ENCODE measurements at regions not wholly inside any gene's neighbourhood (a gene's known extent, or its start where the extent isn't known, plus 50 kb on each side); places are given as distances from the start of the nearest gene placed in this dataset.

DNA sequence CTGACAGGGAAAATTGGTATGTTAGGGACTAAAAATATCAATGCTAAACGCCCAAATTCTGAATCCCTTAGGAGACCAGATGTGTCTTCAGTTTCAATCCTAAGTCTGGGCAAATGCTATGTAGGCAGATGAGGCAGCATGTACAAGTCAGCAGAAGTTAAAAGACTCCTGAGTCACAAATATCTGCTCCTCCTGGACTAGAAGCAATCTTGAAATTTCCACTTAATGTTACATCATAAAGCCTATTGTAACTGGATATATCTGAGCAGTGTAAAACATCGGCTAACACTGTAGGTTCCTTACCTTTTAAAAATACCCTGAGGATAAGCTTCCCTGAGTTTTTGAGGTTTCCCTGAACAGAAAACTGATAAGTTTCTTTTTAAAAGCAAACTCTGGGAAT is 1087.6 kb upstream of the PIK3C3 start:
- DNase-seq (ENCODE audit: low read depth in 1 of 2, low spot score in 1 of 2) = no peak
- TF ChIP-seq JUND (IDR thresholded peaks at IDR 0.05; ENCODE audit: low read depth) = no peak
- in situ Hi-C loops (cut with HindIII; ENCODE audit: low pct_unique_long_range_greater_than_20kb, low sequenced_read_pairs) = no loop called here

DNA sequence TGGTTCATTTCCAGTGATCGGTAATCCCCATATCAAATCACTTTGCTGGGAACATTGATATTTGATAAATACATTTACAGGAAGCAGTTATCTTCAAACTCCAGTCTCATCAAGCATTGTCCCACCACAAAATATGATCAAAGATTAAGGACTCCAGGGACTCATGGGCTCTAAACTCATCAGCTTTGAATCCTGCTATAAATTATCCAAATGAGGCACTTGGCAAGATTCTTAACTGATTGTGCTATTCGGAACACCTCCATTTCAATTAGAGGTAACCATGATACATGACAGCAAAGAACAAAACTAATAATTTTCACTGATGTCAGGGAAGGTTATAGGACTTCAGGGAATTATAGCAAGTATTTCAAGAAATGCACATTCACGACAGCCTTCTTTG is 1088.1 kb upstream of the PIK3C3 start:
- no peak for DNase-seq (ENCODE audit: low read depth in 1 of 2, low spot score in 1 of 2)
- no peak for TF ChIP-seq JUND (IDR thresholded peaks at IDR 0.05; ENCODE audit: low read depth)
- in situ Hi-C loops (cut with HindIII; ENCODE audit: low pct_unique_long_range_greater_than_20kb, low sequenced_read_pairs) = no loop called here

DNA sequence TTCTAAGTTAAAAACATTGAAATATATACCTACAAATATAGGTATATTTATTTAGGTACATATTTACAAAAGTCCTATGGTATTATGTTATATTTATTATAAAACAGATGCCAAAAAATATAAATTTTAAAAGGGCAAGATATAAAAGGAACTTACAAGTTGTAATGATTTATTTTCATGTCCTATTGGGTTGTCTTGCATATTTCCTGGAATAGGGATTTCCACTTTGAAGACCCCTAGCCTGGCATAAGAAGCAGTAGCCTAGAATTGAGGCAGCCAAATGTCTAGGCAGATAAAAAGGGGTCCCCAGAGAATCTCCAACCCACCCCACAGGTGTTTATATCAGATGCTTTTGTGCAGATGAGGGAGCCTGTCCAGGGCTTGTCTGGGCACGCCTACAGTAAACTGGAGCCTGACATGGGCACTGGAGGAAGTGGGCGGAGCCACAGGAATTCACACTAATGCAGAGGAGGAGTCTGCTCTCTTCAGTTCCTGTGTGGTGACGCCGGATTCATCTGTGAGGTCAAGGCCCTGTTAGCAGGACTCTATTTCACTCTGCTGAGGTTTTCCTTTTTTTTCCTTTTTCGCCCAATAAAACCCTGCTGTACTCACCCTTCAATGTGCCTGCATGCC is 1088.9 kb upstream of the PIK3C3 start:
- in situ Hi-C loops (cut with HindIII; ENCODE audit: low pct_unique_long_range_greater_than_20kb, low sequenced_read_pairs) = no loop called here
- DNase-seq (ENCODE audit: low read depth in 1 of 2, low spot score in 1 of 2) = peak in 1 of 2 experiments; percentile 5

DNA sequence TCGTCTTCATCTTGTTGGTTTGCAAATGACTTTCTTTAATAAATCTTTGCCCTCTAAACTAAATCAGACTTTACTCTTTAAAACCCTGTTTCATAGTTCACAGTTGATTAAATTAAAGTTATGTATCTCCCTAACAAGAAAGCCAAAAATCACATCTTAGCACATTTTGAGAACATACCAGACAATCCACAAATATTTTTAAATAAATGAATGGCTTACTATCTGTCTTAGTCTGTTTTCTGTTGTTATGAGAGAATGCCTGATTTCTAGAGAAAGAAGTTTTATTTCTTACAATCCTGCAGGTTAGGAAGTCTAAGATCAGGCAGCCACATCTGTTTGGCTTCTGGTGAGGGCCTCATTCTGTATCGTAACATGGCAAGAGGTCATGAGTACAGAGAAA is 1090.2 kb upstream of the PIK3C3 start:
- DNase-seq (ENCODE audit: low read depth in 1 of 2, low spot score in 1 of 2) = no peak
- TF ChIP-seq JUND (IDR thresholded peaks at IDR 0.05; ENCODE audit: low read depth) = no peak
- in situ Hi-C loops (cut with HindIII; ENCODE audit: low pct_unique_long_range_greater_than_20kb, low sequenced_read_pairs) = no loop called here

More for the DNA sequence above, 1088.9 kb upstream of the PIK3C3 start:
- TF ChIP-seq JUND (IDR thresholded peaks at IDR 0.05; ENCODE audit: low read depth) = no peak

DNA sequence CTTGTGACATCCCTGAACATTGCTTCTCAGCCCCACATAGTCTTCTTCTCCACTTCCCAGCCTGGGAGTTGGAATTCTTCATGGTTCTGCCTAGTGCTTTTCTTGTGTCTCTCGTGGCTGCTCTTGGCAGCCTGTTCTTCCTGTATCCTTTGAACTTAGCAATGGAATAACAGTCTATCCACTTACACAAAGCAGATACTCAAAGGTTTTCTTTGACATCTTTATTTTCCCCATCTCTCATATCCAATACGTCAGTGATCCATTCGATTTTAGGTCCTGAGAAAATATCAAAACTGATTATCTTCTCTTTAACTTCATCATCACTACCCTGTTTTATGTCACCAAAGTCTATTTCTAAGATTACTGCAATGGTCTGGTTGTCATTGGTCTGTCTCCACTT is 1091.2 kb upstream of the PIK3C3 start:
- in situ Hi-C loops (cut with HindIII; ENCODE audit: low pct_unique_long_range_greater_than_20kb, low sequenced_read_pairs) = no loop called here
- TF ChIP-seq JUND (IDR thresholded peaks at IDR 0.05; ENCODE audit: low read depth) = no peak
- DNase-seq (ENCODE audit: low read depth in 1 of 2, low spot score in 1 of 2) = no peak

DNA sequence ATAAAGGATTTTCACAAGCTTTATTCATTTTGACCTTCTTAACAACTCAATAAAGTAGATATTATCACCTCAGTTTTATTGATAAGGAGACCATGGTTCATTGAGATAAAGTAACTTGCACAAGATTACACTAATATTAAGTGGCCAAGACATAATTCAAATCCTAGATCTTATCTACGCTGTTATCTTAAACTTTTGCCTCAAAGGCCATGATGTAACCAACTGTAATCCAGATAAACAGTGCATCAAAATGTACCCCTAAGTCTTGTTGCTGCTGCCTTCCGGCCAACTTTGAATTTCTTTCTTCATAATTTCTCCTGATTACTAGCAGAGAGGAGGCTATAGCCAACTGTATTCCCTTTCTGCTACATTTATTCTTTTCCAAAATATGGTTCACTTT is 1094.8 kb upstream of the PIK3C3 start:
- in situ Hi-C loops (cut with HindIII; ENCODE audit: low pct_unique_long_range_greater_than_20kb, low sequenced_read_pairs) = no loop called here
- no peak for TF ChIP-seq JUND (IDR thresholded peaks at IDR 0.05; ENCODE audit: low read depth)

DNA sequence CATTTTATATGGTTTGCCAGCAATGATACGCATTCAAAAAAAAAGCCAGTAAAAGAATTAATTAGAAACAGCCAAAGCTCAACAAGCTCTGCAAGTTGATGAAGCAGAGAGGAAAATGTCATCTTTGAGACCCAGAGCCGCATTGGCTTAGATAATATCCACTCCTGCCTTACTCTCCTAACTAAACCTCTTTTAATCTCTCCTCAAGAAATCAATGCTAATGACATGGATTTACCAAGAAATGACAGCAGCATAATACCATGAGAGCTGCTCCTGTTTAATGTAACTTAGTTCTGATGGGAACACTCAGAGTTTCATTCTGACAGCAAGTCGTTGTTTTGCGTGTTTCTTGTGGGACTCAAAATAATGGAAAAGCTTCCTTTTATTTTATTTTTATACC is 1099.4 kb upstream of the PIK3C3 start:
- in situ Hi-C loops (cut with HindIII; ENCODE audit: low pct_unique_long_range_greater_than_20kb, low sequenced_read_pairs) = no loop called here
- no peak for TF ChIP-seq JUND (IDR thresholded peaks at IDR 0.05; ENCODE audit: low read depth)
- no peak for DNase-seq (ENCODE audit: low read depth in 1 of 2, low spot score in 1 of 2)

More for the DNA sequence above, 1094.8 kb upstream of the PIK3C3 start:
- DNase-seq (ENCODE audit: low read depth in 1 of 2, low spot score in 1 of 2) = no peak

DNA sequence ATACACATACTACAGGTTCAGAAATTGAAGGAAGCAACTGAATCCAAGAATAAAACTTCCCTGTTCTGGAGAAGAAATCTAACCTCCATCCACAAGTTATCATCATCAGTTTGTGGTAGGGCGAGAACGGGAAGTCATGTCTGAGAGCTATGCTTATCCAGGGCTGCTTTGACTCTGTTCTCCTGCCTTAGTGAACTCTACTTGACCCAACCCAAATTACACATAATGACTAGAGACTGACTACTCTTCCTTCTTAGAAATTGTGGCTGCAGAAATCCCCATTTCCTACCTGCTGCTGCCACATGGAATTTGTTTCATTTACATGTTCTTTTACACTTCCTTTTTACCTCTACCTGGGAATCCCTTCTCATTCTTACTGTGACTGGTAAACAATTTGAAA is 1102.6 kb upstream of the PIK3C3 start:
- no peak for TF ChIP-seq JUND (IDR thresholded peaks at IDR 0.05; ENCODE audit: low read depth)
- no peak for DNase-seq (ENCODE audit: low read depth in 1 of 2, low spot score in 1 of 2)
- in situ Hi-C loops (cut with HindIII; ENCODE audit: low pct_unique_long_range_greater_than_20kb, low sequenced_read_pairs) = no loop called here

DNA sequence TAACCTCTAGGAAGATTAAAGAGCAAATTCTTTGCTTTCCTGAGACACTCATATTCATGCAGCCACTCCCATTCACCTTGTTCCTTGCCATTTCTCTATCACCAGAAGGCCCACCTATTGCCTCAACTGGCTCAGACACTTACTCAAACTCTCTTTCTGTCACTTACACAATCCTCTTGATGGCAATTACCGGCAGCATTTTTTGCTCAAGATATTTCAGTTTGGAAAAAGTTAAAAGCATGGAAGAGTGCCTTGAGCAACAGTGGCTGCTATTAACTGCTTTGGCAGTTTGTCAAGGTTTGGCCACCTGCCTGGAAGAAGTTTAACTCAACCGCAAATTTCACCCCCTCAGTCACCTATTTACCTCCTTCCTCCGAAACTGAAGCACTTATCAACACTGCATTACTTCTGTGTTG is 1104.0 kb upstream of the PIK3C3 start:
- TF ChIP-seq JUND (IDR thresholded peaks at IDR 0.05; ENCODE audit: low read depth) = no peak
- in situ Hi-C loops (cut with HindIII; ENCODE audit: low pct_unique_long_range_greater_than_20kb, low sequenced_read_pairs) = no loop called here
- DNase-seq (ENCODE audit: low read depth in 1 of 2, low spot score in 1 of 2) = no peak

DNA sequence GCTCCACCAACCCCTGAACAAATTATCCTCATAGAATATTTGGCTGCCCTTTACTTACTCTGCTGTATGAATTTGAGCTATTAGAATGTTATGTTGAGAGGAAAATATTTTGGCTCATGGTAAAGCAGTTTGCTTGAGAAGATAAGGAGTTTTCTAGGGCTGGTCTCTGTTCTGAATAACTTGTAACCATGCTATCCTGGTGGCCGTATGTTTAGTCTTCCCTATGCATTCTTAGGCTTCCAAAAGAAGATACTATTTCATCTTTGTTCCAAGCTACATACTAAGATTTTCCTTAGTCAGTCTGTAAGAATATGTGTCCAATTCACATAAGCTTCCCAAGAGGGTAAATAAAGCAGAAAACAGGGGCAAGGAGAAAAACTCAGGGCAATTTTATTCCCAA is 1105.1 kb upstream of the PIK3C3 start:
- no peak for TF ChIP-seq JUND (IDR thresholded peaks at IDR 0.05; ENCODE audit: low read depth)
- in situ Hi-C loops (cut with HindIII; ENCODE audit: low pct_unique_long_range_greater_than_20kb, low sequenced_read_pairs) = no loop called here
- no peak for DNase-seq (ENCODE audit: low read depth in 1 of 2, low spot score in 1 of 2)

DNA sequence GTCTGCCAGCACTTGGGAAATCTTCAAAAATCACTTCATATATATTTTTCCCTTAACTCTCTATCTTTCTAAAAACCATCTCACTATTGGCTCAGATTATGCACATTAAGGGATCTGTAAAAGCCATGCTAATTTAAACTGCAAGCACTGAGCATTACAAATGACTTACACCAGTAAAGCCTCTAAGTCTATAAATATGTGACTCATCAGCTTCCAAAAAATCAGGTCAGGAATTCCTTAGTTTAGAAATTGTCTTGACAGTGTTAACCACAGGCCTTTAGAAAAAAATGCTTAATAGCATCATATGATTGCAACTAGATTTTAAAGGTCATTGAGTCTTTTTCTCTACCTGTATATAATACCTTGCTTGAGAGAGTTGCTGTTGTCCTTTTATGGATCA is 1113.6 kb upstream of the PIK3C3 start:
- in situ Hi-C loops (cut with HindIII; ENCODE audit: low pct_unique_long_range_greater_than_20kb, low sequenced_read_pairs) = no loop called here
- DNase-seq (ENCODE audit: low read depth in 1 of 2, low spot score in 1 of 2) = no peak
- TF ChIP-seq JUND (IDR thresholded peaks at IDR 0.05; ENCODE audit: low read depth) = no peak

DNA sequence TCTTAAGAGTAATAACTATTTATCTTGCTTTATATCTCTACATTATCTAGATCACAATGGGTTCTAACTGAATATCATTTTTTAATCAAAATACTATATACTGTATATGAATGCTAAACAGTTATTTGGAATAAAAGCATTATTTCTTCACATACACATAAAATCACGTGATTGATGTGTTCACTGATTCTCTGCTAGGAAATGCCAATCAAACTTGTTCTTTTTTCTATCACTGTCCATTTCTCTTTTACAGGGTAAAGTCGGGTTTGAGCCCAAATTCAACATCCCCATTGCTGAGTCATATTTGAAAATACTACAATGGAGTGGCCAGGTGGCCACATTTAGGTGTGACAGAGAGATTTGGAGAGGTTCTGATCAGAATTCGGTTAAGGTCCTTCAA is 1114.0 kb upstream of the PIK3C3 start:
- no peak for TF ChIP-seq JUND (IDR thresholded peaks at IDR 0.05; ENCODE audit: low read depth)
- no peak for DNase-seq (ENCODE audit: low read depth in 1 of 2, low spot score in 1 of 2)
- in situ Hi-C loops (cut with HindIII; ENCODE audit: low pct_unique_long_range_greater_than_20kb, low sequenced_read_pairs) = no loop called here

DNA sequence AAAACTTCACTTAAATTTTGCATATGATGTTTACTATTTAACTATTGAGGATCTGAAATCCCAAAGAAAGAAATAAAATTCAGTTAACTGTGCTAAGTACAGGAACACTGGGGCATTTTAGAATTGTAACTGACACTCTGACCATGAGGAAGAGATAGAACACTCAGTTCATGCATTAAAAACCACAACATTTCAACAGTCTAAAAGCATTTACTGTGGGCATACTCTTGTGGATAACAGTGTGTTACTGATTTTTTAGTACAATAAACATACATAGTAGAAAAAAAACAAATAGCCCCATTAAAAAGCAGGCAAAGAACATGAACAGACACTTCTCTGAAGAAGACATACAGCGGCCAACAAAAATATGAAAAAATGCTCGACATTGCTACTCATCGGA is 1122.7 kb upstream of the PIK3C3 start:
- in situ Hi-C loops (cut with HindIII; ENCODE audit: low pct_unique_long_range_greater_than_20kb, low sequenced_read_pairs) = no loop called here
- no peak for TF ChIP-seq JUND (IDR thresholded peaks at IDR 0.05; ENCODE audit: low read depth)
- no peak for DNase-seq (ENCODE audit: low read depth in 1 of 2, low spot score in 1 of 2)

DNA sequence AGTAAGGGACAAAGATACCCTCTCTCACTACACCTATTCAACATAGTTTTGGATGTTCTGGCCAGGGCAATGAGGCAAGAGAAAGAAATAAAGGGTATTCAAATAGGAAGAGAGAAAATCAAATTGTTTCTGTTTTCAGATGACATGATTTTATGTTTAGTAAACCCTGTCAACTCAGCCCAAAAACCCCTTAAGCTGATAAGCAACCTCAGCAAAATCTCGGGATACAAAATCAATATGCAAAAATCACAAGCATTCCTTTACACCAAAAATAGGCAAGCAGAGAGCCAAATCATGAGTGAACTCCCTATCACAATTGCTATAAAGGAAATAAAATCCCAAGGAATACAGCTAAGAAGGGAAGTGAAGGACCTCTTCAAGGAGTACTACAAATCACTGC is 1130.7 kb upstream of the PIK3C3 start:
- TF ChIP-seq JUND (IDR thresholded peaks at IDR 0.05; ENCODE audit: low read depth) = no peak
- DNase-seq (ENCODE audit: low read depth in 1 of 2, low spot score in 1 of 2) = no peak
- in situ Hi-C loops (cut with HindIII; ENCODE audit: low pct_unique_long_range_greater_than_20kb, low sequenced_read_pairs) = no loop called here

Measured in T47D (cell line).